ENCODE measurements at regions not wholly inside any gene's neighbourhood (a gene's known extent, or its start where the extent isn't known, plus 50 kb on each side); places are given as distances from the start of the nearest gene placed in this dataset.
"Not testable (repeated sequence)": the region's sequence is repeated elsewhere in the genome, so short reads cannot be mapped to it uniquely, and the experiment has no call there.

DNA sequence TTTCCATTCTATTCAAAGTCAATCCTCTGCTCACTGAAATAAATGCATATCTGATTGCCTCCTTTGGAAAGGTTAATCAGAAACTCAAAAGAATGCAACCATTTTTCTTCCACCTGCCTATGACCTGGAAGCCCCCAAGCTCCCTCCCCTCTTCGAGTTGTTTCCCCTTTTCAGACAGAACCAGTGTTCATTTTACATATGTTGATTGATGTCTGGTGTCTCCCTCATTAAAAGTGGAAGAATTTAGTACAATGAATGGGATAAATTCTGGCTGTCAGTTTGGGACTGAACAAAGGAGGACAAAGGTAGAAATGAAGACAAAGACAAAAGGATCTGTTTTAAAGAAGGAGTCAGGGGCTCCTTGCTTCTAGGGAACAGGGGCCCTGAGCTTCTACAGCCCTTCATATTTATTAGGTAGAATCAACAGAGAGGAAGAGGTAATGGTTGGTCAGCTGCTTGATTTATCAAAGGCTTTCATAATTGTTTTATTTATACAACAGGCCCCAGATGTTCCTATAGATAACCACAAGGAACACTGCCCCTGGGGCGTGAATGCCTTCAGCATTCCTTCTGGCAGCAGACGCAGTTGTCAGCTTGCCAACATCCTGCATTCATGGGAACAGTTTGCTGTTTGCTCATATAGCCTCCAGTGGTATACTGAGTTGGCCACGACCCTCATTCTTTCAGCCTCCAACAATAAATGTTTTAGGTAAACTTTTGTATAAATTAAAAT, 949.8 kb upstream of the LRATD1 start:
- peak; percentile 40 for DNase-seq (ENCODE audit: low read depth)

DNA sequence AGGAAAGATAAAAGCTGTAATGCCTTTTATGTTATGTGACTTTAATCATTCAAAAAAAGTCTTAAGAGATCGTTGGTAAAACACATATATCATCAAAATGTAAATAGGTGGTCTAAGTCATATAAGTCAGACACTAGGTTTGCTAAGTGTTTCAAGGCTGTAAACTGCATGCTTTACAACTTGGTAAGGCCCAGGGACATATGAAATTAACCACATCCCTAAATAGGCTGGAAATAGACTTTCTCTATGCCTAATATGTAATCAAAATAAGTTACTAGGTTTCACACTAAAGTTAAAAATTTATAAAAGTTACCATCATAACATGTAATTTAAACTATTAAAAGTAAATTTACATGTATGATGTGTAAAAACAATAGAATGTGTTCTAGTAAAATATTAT, 946.3 kb upstream of the LRATD1 start:
- DNase-seq (ENCODE audit: low read depth) = no peak

DNA sequence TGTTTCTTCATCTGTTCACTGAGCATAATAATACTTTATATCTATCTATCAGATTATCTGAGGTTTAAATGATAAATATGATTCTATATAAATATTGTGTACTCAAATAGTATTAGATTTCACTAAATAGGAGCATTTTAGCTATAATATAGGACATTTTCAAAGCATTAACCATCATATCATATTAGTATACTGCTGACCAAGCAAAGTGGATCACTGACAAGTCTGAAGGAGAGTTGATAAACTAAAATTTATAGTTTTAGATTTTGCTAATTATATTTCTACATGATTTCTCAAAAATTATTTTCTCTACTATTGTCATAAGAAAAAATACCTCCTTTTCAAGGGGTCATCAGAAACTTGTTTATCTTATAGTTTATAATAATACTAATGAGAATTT, 937.8 kb upstream of the LRATD1 start:
- DNase-seq (ENCODE audit: low read depth) = no peak

DNA sequence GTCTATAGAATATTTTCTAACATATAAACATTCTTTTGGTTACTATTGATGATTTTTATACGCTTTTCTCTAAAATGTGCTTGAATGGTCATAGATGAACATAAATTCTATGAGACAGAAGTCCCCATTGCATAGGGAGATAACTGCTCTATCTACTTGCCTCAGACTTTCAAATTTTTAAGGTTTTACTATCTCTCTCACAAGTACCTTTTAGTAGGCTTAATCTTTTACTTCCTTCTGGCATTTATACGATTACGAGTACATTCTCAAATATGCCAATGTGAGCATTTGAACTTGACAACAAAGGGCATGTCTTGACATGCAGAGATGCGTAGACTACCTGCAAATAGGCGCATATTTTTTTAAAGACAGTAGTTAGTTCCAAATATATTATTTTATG, 935.9 kb upstream of the LRATD1 start:
- no peak for DNase-seq (ENCODE audit: low read depth)

DNA sequence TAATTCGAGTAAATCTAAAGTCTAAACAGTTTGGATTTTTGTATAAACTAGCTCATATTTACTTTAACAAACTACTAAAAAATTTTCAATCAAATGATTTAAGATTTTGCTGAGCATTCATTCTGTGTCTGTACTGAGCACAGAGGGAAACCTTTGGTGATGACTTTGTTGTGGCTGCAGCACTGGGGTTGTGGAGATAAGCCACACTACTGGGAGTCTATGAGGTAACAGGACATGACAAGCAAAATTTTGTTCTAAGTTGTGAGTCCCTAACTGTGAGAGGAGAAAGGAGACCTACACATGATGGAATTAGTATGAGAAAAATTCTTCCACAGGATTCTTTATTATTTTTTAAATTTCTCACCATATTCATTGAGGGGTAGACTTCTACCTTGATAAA, 933.7 kb upstream of the LRATD1 start:
- no peak for DNase-seq (ENCODE audit: low read depth)

DNA sequence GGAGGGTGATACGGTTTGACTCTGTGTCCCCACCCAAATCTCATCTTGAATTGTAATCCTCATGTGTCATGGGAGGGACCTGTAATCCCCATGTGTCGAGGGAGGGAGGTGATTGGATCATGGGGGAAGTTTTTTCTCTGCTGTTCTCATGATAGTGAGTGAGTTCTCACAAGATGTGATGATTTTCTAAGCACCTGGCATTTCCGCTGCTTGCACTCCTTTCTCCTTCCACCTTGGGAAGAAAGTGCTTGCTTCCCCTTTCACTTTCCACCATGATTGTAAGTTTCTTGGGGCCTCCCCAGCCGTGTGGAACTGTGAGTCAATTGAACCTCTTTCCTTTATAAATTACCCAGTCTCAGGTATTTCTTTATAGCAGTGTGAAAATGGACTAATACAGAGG, 932.6 kb upstream of the LRATD1 start:
- DNase-seq (ENCODE audit: low read depth) = not testable (repeated sequence)

DNA sequence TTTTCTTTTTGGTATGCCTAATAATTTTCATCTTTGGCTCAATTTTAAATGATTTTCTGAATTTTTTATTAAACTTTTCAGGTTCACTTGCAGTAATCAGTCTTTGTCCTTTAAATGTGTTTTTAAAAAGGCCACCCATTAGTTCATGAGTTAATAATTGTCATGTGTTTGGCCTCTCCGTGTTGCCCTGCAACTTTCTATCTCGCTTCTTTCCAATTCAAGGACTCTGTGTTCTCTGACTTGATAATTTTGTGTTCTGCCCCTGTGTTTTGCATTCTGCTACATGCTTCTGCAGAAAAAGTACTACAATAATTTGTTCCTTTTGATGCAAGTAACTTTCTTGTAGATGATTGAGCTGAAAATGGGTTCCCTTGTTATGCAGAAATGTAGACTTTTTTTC, 921.4 kb upstream of the LRATD1 start:
- DNase-seq (ENCODE audit: low read depth) = no peak

DNA sequence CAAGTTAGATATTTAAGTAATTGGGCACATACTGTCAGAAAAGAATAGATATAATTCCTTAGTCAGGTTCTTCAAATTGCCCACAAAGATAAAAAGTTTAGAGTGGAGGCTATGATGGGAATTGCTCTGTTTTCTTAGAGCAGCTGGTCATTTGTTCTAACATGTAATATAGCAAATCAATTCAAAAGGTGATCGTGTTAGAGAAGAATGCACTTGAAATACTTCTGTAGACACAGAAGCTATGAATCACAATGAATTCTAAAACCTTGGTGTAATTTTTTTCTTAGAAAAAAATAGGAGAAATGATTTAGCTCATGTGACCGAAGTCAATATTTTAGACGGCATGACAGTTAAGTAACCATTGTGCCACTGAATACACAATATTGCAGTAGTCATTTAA, 918.1 kb upstream of the LRATD1 start:
- DNase-seq (ENCODE audit: low read depth) = no peak

DNA sequence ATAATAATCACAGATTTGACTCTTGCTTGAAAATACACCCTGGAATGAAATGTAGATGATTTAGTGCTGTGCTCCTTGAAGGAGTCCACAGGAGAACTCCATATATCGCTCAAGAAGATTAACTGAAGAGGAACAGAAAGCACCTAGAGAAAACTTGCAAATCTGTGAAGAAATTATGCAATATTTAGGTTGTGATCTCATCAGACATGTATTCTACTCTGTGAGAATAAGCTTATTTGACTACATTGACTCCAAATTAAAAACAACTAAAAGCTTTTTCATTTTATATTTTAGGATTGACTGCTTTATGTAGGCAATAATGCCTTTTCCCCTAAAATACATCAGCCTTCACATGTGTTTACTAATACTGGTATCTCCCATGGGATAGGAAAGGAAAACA, 906.6 kb upstream of the LRATD1 start:
- DNase-seq (ENCODE audit: low read depth) = no peak

DNA sequence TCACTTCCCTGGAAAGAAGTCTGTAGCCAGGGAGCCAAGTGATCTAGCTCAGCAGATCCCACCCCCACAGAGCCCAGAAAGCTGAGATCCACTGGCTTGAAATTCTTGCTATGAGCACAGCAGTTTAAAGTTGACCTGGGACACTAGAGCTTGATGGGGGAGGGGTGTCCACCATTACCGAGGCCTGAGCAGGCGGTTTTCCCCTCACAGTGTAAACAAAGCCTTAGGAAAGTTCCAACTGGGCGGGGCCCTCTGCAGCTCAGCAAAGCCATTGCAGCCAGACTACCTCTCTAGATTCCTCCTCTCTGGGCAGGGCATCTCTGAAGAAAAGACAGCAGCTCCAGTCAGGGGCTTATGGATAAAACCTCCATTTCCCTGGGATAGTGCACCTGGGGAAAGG, 887.2 kb upstream of the LRATD1 start:
- no peak for DNase-seq (ENCODE audit: low read depth)

DNA sequence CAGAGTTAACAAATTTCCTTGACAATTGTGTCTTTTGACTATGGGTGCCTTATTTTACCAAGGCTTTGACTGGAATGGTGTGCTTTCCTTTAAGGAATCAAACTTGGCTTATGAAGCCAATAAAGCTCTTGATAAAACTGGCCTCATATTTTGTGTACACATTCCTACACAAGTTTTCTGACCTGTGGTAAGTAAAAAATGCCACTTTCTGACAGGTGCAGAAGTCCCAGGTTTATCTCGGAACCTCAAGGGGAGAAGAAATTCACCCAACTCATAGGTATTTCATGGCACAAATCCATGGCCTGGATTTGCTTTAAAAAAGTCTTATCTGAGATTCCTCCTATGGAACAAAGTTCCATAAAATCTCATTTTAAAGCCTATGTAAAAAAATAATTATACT, 880.6 kb upstream of the LRATD1 start:
- DNase-seq (ENCODE audit: low read depth) = no peak

DNA sequence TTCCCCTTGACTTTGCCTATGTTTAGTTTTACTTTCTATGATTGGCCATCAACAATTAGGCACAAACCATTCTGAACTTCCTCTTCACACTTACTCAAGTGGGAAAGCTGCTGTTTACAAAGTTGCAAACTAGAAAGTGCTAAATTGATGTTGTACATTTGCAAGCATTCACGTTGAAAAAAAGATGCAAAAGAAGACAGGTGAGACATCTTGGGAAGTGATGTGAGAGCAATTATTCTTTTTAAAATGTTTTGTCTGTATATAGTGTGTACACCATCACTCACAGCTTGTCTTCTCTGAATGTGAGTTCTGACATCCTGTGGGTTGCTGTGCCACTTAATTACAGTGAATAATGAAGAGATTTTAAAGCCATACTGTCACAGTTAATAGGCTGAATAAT, 874.1 kb upstream of the LRATD1 start:
- no peak for DNase-seq (ENCODE audit: low read depth)

DNA sequence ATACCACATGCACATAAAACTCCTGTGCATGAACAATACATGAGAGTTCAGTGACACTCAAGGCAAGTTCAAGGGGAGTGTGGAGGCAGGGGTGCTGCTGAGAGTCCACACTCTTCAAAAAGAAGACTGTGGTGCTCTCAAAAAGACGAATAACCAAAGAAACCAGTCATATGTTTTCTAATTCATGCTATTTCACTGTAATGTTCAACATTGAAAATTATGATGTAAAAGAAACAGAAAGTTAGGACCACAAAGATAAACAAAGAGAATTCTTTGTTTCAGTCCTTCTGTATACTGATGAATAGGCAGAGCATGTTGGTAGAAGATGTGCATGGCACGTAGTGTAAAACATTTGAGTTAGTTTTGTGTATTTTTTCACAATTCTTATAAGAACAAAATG, 864.2 kb upstream of the LRATD1 start:
- no peak for DNase-seq (ENCODE audit: low read depth)

DNA sequence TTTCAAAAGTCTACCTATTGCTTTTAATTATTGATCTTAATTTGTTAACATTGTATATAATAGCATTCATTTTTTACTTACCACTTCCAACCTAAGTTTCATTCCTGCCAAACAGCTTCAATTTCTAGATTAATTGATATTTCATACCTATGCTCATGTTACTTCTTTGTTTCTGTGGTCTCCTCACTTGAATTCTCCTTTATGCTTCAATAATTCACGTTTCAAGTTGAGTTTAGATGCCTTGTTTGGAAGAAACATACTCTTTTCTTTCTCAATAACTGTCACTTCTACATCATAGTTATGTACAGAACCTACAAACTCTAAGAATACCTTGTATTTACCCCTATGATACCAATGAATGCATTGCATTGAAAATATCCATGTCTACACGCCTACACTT, 862.2 kb upstream of the LRATD1 start:
- DNase-seq (ENCODE audit: low read depth) = no peak

DNA sequence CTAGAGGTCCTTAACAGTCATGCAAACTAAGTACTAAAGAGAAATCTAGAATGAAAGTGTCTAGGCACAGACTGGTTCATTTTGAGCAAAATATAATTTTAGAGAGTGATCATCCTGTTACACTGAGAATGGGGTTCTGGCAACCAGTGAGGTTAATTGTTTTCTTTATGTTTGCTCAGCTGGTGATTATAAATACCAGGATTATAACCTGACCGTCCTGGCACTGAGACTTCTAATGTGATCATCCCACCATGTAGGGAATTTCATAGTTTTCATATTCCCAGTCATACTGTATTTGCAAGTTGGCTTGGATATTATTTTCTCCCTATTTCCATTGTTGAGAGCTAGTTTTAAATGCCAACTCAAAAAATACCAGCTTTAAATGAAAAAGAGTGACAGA, 852.5 kb upstream of the LRATD1 start:
- DNase-seq (ENCODE audit: low read depth) = no peak

DNA sequence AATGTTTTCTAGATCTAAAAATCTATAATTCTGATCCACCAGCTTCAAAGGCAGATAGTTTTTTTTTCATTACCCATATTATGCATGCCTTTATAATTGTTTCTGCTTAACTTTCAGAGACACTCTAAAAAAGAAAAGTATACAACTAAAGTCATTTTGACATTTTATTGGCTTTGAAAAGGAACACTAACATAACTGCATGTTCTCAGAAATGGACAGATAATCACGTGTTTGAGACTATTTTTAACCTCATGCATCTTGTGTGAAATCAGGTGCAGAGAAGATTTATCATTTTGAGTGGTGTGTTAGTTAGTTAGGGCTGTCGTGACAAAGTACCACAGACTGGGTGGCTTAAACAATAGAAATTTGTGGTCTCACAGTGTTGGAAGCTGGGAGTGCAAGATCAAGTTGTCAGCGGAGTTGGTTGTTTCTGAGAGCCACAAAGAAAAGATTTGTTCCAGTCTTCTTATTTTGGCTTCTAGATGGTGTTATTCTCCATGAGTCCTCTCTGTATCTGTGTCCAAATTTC, 841.4 kb upstream of the LRATD1 start:
- DNase-seq (ENCODE audit: low read depth) = no peak

DNA sequence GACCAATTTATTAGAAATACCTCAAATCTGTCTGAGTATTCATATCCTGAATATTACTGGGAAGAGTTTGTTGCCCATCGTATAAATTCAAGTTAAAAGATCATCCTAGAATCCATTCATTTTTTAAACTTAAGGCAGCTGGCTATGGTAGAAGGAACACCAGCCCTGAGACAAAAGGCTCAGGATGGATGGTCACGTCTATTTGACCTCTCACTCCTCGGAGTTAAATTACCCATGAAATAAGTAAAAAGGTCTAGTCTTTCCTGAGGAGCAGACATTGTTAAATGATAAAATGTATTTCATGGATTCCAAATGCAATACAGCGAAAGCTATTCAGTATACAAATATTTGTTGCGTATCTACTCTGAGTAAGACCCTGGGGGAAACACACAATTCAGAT, 826.0 kb upstream of the LRATD1 start:
- DNase-seq (ENCODE audit: low read depth) = no peak

DNA sequence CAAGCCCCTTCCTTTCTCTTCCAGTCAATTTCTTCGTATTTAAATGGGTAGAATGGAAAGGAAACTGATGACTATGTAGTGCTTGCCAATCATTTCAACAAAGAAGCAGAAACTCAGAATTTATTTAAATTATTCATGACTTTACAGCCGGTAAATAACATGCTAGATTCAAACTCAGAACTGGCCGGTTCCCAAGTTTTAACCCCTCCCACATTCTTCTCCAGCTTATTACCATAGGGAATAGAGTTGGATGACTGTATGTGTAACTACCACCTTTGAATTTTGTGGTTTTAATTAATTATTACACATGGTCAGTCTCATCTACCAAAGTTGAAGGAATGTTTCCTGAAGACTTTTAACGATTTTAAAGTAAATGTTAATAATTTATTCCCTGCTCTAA, 819.3 kb upstream of the LRATD1 start:
- no peak for DNase-seq (ENCODE audit: low read depth)

DNA sequence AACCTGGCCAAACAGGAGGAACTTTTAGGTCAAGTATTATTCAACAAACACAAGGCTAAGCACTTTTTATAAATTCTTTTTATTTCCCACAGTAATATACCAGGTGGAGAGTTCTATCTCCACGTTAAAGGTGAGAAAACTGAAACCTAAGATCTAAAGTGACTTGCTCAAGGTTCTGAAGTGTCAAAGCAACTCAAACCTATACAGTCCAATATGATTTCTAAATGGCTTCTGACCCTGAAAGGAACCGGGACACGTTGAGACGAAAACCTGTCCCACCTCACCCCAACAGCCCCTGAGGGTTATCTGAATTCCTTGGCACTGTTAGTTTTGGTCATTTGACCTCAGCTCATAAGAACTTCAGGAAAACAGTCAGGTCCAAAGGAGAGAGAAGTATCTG, 814.5 kb upstream of the LRATD1 start:
- no peak for DNase-seq (ENCODE audit: low read depth)

DNA sequence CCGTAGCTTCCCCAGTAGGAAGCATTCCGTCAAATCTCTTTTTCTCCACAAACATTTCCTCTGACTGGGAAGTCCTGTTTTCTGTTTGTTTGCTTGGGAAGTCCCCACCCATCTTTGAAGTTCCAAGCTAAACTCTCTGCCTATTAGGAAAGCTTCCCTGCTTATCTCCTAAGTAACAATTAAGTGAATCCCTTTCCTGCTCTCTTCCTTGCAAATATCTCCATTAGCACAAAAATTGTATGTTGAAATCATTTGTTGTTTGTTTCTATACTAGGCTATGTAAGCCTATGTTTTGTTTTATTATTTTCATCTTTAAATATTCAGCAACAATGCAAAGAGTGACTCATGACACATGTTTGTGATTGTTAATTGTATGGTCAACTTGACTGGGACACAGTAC, 812.6 kb upstream of the LRATD1 start:
- no peak for DNase-seq (ENCODE audit: low read depth)

DNA sequence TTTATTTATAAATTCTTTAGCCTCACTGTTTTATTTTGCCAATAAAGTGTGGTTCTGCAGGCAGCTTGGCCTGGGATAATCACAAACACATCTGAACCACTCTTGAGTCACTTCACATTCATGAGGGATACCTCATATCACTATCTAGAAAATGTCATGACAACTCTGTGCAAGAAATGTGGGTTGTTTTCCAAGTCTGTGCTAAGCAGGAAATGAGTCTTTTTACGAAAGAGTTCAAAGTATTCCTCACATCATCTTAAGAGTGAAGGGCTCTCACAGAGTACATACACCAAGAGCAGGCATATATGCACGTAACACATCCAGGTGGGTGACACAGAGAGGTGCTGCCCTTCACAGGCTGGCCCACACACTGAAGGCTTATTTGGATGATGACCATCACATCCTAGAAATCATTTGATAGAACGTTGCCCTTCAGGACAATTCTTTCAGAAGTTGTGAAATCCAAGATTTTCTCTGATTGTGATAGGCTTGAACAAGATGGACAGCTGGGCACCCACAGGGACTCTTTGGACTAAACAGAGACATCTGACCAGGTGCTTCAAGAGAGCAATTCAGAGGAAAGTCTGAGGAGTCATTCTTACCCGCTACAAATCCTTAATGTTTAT, 811.1 kb upstream of the LRATD1 start:
- DNase-seq (ENCODE audit: low read depth) = peak; percentile 0

DNA sequence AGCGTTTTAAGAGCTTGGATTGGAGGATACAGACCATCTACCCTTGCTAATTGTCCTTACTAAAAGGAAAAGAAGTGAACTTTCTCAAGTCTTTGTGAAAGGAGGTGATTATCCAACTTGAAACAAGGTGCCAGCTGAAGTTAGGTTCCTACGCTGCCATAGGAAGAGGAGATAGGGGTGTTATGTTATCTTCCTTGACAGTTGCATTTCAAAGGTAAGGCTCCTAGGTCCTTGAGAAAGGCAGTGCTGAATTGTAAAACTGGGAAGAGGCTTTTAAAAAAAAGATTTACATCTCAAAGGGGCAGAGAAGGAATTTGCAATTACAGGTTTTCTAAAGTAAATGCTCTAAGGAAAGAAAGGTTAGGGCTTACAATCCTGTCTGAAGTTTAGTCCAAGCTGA, 810.2 kb upstream of the LRATD1 start:
- no peak for DNase-seq (ENCODE audit: low read depth)

DNA sequence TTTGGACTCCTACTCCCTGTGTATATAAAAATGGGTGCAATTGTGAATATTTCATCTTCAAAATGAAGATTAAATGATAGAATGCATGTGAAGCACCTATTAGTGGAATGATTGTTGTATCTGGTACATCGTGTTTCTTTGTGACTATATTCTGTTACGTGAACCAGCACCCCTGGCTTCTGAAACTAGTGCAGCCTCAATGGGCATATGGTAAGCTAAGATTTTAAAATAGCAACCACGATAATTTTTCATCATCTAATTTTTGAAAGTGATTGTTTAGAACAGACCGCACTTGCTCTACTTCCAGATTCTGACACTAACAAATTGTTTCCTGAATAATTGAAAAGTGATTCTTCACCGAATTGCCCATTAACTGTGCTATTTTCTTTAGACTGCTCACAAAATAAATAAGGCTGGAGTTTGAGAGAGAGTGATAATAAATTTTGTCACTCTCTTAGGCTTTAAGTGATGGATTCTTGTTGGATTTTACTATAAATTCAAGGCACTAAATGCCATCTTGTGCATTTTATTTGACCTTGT, 806.1 kb upstream of the LRATD1 start:
- no peak for DNase-seq (ENCODE audit: low read depth)

DNA sequence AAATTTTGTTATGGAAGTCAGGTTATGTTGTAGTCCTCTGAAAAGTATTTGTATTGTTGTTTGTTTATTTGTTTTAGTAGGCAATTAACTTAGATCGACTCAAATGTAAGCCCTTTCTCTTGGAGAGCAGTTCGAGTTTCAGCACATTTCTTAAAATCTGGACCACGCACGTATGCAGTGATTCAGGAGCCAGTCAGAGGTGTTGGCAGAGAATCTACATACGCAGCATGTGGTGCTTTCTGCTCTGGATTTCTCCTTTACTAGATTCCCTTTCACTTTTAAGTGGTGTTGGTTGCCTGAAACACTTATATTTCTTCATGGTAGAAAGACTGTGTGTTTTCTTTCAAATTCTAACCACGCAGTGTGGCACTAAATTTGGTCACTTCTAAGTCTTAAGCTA, 773.9 kb upstream of the LRATD1 start:
- DNase-seq (ENCODE audit: low read depth) = no peak

Data from RPMI7951 (cell line).